Mammary epithelial cell (primary cell): ENCODE measurements at regions not wholly inside any gene's neighbourhood (a gene's known extent, or its start where the extent isn't known, plus 50 kb on each side); places are given as distances from the start of the nearest gene placed in this dataset.

Experiments used
- EZH2 ChIP-seq: IDR thresholded peaks from 2 replicates; pipeline ENCODE4 v1.6.1; 2012; ENCODE audit warnings: low read length, inconsistent platforms, borderline replicate concordance
- TF ChIP-seq, protein P1 (sequence below), 2 donors: IDR thresholded peaks in 1 of 2; conservative IDR thresholded peaks in 1 of 2; 2 replicates each; pipeline ENCODE4 v1.5.1; 2011 to 2012; ENCODE audit warnings: inconsistent platforms in 2 of 2, low read length in 2 of 2, mild to moderate bottlenecking in 2 of 2, control low read depth in 1 of 2, low read depth in 1 of 2; ENCODE audit not compliant: insufficient read depth in 1 of 2; ENCODE audit errors: extremely low read depth in 1 of 2

DNA sequence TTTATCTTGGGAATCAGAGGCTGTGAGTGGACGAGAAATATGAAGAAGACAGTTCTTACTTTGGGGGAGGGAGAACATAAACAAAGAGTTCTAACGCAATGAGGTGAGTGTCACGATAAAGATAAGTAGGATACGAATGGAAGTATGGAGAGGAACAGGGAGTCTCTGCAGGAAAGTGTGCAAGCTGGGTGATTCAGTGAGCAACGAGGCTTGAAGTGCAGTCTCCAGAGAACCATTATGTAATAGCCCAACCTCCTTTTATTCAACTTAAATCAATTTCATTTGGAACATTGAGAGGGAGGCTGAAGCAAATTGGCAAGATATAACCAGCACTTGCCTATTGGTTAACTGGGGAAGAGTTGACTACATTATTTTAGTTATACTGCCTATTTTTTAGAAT, 99.3 kb upstream of the PLD5 start:
- no peak for TF ChIP-seq EZH2
- TF ChIP-seq, protein P1, sequence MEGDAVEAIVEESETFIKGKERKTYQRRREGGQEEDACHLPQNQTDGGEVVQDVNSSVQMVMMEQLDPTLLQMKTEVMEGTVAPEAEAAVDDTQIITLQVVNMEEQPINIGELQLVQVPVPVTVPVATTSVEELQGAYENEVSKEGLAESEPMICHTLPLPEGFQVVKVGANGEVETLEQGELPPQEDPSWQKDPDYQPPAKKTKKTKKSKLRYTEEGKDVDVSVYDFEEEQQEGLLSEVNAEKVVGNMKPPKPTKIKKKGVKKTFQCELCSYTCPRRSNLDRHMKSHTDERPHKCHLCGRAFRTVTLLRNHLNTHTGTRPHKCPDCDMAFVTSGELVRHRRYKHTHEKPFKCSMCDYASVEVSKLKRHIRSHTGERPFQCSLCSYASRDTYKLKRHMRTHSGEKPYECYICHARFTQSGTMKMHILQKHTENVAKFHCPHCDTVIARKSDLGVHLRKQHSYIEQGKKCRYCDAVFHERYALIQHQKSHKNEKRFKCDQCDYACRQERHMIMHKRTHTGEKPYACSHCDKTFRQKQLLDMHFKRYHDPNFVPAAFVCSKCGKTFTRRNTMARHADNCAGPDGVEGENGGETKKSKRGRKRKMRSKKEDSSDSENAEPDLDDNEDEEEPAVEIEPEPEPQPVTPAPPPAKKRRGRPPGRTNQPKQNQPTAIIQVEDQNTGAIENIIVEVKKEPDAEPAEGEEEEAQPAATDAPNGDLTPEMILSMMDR (conservative IDR thresholded peaks at IDR 0.05 in 1 of 2, IDR thresholded peaks at IDR 0.05 in 1 of 2; ENCODE audit: extremely low read depth in 1 of 2, insufficient read depth in 1 of 2, low read depth in 1 of 2, low read length in 2 of 2), result no peak
